ENCODE measurements at regions not wholly inside any gene's neighbourhood (a gene's known extent, or its start where the extent isn't known, plus 50 kb on each side); places are given as distances from the start of the nearest gene placed in this dataset.

GRCh38 chr6:1039746-1040145 is 272.2 kb upstream of the FOXQ1 start:
- no peak for DNase-seq (ENCODE audit: low read depth in 2 of 2)
- Histone ChIP-seq H3K9me3 (ENCODE audit: control insufficient read depth, insufficient read depth, low read depth, low read length) (no peaks in the 10 kb centered on the region), H2AFZ (ENCODE audit: low read length) (no peak overlapping the region), H3K9ac (ENCODE audit: insufficient read depth, low read length) (no peak overlapping the region), H4K20me1 (ENCODE audit: control insufficient read depth, extremely low read depth, insufficient read depth, low read length) (no peaks in the 10 kb centered on the region), H3K4me2 (ENCODE audit: extremely low read depth, insufficient read depth, low read length) (no peak overlapping the region), H3K79me2 (ENCODE audit: control insufficient read depth, insufficient read depth, low read length) (no peaks in the 10 kb centered on the region), H3K4me3 (replicated peaks in 1 of 4; ENCODE audit: control extremely low read depth in 1 of 4, insufficient read depth in 1 of 4, low read depth in 3 of 4, low read length in 4 of 4) (no peak overlapping the region), H3K27me3 (ENCODE audit: control insufficient read depth, insufficient read depth, low read length) (peaks cover 9% of the 10 kb centered on the region), H3K4me1 (ENCODE audit: control insufficient read depth, extremely low read depth, insufficient read depth, low read length) (no peaks in the 10 kb centered on the region), H3K36me3 (ENCODE audit: control insufficient read depth, insufficient read depth, low read length) (no peaks in the 10 kb centered on the region), H3K27ac (ENCODE audit: insufficient read depth, low read length) (no peak overlapping the region)
- TF ChIP-seq CTCF (conservative IDR thresholded peaks at IDR 0.05 in 1 of 2, IDR thresholded peaks at IDR 0.05 in 1 of 2; ENCODE audit: low read depth in 1 of 2, low read length in 2 of 2), result no peak
- TF ChIP-seq EZH2 (IDR thresholded peaks at IDR 0.05; ENCODE audit: low read length, missing control alignments), result no peak

- DNase-seq (ENCODE audit: low read depth in 2 of 2), result no peak
- Histone ChIP-seq H2AFZ (ENCODE audit: low read length) (no peak overlapping the region), H3K36me3 (ENCODE audit: control insufficient read depth, insufficient read depth, low read length) (no peaks in the 10 kb centered on the region), H3K27ac (ENCODE audit: insufficient read depth, low read length) (no peak overlapping the region), H3K4me1 (ENCODE audit: control insufficient read depth, extremely low read depth, insufficient read depth, low read length) (no peaks in the 10 kb centered on the region), H3K9ac (ENCODE audit: insufficient read depth, low read length) (no peak overlapping the region), H3K4me2 (ENCODE audit: extremely low read depth, insufficient read depth, low read length) (no peak overlapping the region), H3K27me3 (ENCODE audit: control insufficient read depth, insufficient read depth, low read length) (peaks cover 9% of the 10 kb centered on the region), H3K4me3 (replicated peaks in 1 of 4; ENCODE audit: control extremely low read depth in 1 of 4, insufficient read depth in 1 of 4, low read depth in 3 of 4, low read length in 4 of 4) (no peak overlapping the region), H3K9me3 (ENCODE audit: control insufficient read depth, insufficient read depth, low read depth, low read length) (no peaks in the 10 kb centered on the region), H4K20me1 (ENCODE audit: control insufficient read depth, extremely low read depth, insufficient read depth, low read length) (no peaks in the 10 kb centered on the region), H3K79me2 (ENCODE audit: control insufficient read depth, insufficient read depth, low read length) (no peaks in the 10 kb centered on the region)
- TF ChIP-seq CTCF (conservative IDR thresholded peaks at IDR 0.05 in 1 of 2, IDR thresholded peaks at IDR 0.05 in 1 of 2; ENCODE audit: low read depth in 1 of 2, low read length in 2 of 2), result no peak
- no peak for TF ChIP-seq EZH2 (IDR thresholded peaks at IDR 0.05; ENCODE audit: low read length, missing control alignments)
Measured at GRCh38 chr6:1039191-1039590, 272.7 kb upstream of the FOXQ1 start.

- DNase-seq (ENCODE audit: low read depth in 2 of 2), result no peak
- no peaks in the 10 kb centered on the region for H3K27me3 ChIP-seq (ENCODE audit: control insufficient read depth, insufficient read depth, low read length)
- TF ChIP-seq CTCF (conservative IDR thresholded peaks at IDR 0.05 in 1 of 2, IDR thresholded peaks at IDR 0.05 in 1 of 2; ENCODE audit: low read depth in 1 of 2, low read length in 2 of 2) (no peak), EZH2 (IDR thresholded peaks at IDR 0.05; ENCODE audit: low read length, missing control alignments) (no peak)
- H3K4me2 ChIP-seq (ENCODE audit: extremely low read depth, insufficient read depth, low read length), result no peak overlapping the region
- H3K27ac ChIP-seq (ENCODE audit: insufficient read depth, low read length), result no peak overlapping the region
- H3K79me2 ChIP-seq (ENCODE audit: control insufficient read depth, insufficient read depth, low read length), result no peaks in the 10 kb centered on the region
- no peak overlapping the region for H2AFZ ChIP-seq (ENCODE audit: low read length)
- no peak overlapping the region for H3K9ac ChIP-seq (ENCODE audit: insufficient read depth, low read length)
- no peak overlapping the region for H3K4me3 ChIP-seq (replicated peaks in 1 of 4; ENCODE audit: control extremely low read depth in 1 of 4, insufficient read depth in 1 of 4, low read depth in 3 of 4, low read length in 4 of 4)
- H3K4me1 ChIP-seq (ENCODE audit: control insufficient read depth, extremely low read depth, insufficient read depth, low read length), result no peaks in the 10 kb centered on the region
- H4K20me1 ChIP-seq (ENCODE audit: control insufficient read depth, extremely low read depth, insufficient read depth, low read length), result no peaks in the 10 kb centered on the region
- no peaks in the 10 kb centered on the region for H3K36me3 ChIP-seq (ENCODE audit: control insufficient read depth, insufficient read depth, low read length)
- H3K9me3 ChIP-seq (ENCODE audit: control insufficient read depth, insufficient read depth, low read depth, low read length), result no peaks in the 10 kb centered on the region
Measured at GRCh38 chr6:1037430-1038202, 274.3 kb upstream of the FOXQ1 start.
